SW480 (cell line): ENCODE measurements at regions not wholly inside any gene's neighbourhood (a gene's known extent, or its start where the extent isn't known, plus 50 kb on each side); places are given as distances from the start of the nearest gene placed in this dataset.
"Not testable (repeated sequence)": the region's sequence is repeated elsewhere in the genome, so short reads cannot be mapped to it uniquely, and the experiment has no call there.

Experiments used
- DNase-seq: peaks from one replicate; pipeline ENCODE4 v3.0.0-alpha.2; 2016; ENCODE audit warnings: low spot score

DNA sequence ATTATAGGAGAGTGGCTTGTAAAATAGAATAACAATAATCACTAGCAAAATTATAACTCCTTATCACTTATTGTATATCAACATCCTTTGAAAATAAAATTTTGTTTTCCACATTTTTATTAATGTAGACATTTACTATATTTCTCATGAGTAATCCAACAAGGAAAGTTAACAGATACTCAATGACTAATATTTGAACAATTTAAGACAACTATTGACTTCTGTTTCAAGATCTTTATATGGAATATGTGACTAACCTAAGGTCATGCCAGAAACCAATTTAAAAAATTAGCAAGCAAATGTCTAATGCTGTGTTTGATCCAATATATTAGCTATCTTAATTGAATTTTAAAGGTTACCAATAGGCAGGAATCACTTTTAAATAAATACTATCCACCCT lies 638.5 kb upstream of the FLRT2 start:
- DNase-seq: no peak

DNA sequence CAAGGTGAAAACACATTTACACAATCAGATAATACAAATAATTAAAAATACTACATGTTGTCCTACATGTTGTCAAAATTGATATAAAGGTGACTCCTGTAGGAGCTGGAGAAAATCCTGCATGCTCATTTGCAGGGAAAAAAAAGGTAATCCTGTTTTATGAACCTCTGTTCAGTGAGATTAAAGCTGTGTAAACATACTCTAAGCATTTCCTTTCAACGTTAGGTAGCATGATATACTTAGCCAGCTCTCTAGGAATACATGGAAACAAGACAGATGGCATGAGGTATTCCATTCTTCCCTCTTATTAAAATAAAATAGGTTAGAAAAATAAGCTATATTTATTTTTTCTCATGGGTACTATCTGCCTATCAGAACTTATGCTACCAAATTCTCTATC lies 635.7 kb upstream of the FLRT2 start:
- DNase-seq: no peak

DNA sequence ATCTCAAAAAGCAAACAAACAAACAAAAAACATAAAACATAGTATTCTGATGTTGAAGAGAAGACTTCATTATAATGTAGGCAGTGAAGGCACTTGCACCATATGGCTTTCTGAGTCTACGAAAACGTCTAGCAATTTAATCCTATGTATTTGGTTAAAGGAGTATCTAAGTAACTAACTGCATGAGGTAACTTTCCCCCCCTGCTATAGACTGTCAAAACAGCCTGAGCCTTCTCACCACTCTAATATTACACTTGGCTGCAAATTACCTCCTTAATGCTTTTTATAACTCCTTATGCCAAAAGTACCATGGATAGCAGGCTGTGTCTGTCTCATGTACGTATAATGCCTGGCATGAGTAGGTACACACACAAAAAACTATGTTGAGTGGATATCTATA lies 607.6 kb upstream of the FLRT2 start:
- DNase-seq: no peak

DNA sequence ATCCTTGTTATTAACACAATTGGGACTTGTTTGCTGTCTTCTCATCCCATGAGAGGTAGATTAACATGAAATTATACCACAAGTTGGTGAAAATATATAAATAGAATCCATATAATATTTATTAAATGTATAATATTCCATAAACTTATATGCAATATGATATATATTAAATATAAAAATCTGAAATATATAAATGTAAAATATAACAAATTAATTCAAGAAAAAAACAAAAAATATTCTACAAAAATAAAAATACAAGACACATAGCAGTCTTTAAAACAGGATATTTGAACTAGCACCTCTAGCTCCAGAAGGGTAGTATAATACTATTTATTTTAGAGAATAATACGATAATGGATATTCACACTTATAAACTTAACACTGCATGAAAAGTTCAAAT lies 603.3 kb upstream of the FLRT2 start:
- no peak for DNase-seq

DNA sequence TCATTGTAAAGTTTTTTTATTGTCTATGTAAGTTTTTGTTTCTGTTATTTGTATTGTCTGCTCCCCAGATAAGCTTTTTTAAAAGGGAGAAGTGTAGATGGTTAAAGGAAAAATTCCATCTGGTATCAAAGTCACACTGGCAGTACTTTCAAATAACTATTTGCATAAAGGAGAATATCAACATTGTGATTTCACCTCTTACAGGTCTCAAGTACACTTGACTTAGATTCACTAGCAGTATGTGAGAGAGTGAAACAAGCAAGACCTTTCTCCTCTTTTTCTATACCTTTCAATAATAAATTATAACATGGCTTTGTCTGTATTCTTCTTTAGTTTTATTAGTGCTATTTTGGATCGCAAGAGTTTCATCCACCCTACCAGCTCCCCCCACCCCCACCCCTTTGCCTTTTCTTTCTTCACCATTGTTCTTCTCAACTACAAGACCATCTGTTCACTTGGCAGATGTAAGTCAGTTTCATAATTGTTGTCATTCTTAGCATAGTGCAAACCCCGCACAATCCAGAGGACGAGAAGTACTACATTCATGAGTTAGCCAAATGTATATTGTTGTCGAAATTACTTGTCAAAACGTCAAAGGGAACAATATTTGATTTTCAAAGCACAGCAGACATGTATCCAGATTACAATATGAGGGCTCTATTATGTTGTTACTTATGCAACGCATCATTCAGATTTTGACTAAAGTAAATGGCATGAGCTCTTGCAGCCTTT lies 602.7 kb upstream of the FLRT2 start:
- no peak for DNase-seq

DNA sequence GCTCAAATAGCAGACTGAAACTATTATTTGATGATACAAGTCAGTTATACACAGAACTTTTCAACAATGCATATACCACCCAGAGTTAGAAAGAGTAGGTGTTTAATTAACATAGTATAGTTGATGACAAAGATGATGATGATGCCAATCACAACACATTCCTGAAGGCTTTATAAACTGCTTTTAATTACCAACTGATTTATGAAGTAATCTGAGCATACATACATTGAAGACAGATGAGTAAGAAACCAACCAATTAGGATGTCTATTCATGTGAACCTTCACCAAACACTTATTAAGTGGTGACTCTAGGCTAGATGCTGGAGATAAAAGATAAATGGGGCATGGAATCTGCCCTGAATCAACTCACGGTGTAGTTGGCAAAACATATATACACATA lies 600.9 kb upstream of the FLRT2 start:
- DNase-seq: no peak

DNA sequence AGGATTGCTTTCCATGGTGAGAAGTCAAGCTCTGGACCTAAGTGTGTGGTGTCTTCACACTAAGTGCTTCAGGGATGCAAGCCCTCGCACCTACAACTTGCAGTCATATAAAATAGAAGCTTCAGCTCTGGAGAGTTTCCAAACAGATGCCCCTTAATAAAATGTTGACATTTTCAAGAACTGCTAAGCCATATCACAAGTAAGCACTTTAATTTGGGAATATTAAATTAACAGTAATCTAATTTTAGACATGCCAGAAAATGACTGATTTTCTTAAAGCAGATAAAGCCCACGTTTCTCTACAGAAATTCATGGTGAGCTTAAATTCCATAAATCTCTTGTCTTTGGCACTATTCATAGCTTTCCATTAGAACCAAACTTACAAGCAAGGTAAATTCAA lies 600.1 kb upstream of the FLRT2 start:
- no peak for DNase-seq

DNA sequence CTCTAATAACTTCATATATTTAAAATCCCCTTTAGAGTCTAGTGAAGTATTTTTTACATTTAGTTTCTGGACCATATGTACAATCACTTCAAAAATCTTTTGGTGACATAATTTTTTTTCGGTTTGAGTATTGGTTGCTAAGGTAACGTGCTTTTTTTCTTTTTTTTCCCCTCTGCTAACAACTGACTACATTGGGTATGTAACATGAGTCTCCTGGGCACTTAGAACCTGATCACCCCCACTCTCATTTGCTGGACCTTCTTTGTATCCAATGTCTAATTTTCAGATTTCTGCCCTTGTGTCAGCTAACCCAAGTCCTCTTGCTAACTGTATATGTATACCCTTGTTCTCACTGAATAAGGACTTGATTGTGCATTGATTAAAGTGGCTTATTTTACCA lies 592.9 kb upstream of the FLRT2 start:
- DNase-seq: no peak

DNA sequence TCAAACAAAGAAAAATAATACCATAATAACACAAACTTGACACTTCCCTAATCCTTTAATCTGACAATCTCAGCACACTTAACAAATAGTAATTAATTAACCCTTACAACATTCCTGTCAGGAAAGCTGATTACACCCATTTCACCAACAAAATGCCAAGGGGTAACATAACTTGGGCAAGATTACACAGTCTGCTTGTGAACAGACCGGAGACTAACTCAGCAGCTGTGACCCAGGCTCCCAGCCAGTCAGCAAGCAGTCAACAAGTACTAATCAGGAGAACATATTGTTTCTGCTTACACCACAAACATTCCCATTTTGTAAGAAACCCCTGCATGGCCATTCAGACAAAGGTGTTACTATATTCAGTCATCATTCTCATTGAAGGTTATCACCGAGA lies 592.5 kb upstream of the FLRT2 start:
- DNase-seq: no peak

DNA sequence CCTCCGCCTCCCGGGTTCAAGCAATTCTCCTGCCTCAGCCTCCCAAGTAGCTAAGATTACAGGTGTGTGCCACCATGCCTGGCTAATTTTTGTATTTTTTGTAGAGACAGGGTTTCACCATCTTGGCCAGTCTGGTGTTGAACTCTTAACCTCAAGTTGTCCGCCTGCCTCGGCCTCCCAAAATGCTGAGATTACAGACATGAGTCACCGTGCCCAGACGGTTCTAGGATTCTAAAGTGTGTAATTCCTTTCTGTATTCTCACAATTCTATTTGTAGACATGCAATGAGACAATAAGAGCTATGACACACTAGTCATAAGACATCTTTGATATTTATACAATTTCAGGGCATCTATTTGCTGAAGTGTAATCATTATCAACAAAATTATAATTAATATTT lies 585.0 kb upstream of the FLRT2 start:
- not testable (repeated sequence) for DNase-seq

DNA sequence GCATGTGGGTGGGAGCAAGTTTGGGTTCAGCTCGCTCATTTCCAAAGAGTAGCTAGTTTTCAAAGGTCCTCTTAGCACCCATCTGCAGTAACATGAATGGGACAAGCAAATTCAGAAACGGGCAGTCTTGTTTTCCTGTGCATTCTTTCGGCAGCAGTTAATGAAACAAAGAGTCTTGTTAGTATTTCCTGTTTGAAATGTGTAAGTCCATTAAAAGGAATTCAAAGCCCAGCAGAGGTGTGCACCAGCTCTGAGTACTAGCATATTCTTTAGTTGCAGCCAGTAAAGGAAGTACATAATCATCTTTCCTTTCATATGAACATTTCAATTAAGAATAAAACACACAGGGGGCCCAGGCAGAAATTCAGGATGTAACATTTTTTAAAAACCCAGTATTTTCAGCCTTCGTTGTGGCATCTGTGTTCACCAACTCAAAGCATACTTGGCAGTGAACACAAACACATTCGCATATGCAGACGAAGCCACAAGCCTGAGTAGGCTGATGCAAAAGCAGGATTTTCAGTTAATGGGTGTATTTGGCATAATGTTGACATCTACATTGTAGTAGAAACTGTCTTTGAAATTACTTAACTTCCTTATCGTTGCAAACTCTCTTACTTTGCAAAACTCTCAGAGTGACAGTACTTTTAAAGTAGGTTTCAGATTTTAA lies 570.0 kb upstream of the FLRT2 start:
- DNase-seq: no peak

DNA sequence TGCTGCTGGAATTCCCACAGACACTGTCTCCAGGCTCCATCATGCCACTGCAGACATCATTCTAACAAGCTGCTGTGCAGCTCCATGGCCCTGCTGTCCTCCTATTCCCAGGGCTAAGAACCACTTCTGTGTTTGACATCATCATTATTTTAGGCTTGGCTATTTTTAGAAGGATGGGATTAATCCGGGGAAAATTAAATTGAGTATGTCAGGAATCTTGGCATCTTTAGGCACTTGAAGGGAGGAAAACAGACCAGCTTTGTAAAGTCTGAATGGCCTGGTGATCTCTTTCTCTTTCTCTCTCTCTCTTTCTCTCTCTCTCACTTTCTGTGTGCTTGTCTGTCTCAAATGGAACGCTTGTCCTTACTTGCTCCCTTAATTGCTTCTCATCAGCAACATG lies 568.3 kb upstream of the FLRT2 start:
- no peak for DNase-seq

DNA sequence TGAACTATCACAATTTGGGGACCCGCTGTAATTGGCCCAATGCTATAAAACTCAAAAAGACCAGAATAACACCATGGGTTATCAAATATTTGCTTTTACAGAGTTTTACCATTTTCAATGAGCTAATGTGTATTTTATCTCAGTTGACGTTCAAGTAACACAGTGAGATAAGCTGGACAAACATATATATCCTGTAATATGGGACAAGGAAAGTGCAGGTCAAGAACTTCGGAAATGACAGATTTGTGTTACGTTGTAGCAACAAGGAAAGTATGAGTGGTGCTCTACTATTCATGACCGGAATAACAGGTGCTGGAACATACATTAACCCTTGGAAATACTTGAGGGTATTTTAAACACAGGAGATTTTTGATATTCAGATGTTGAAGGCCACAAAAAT lies 566.4 kb upstream of the FLRT2 start:
- no peak for DNase-seq

DNA sequence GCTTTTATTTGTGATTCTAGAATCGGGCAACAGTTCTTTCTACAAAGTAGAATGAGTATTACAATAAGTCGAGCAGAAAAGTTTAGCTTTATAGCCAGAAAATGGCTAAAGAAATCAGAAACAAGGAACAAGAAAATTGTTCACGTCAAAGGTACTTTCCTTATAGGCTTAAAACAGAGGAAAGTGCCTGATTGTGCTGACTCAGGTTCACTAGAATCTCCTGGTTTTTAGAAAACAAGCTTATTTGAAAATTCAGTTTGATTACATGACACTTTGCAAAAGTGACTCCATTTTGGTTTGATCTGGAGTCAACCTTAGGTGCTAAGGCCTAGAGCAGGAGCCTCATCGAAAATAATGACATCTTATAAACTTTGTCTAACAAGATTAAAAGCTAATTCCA lies 564.7 kb upstream of the FLRT2 start:
- DNase-seq: no peak

DNA sequence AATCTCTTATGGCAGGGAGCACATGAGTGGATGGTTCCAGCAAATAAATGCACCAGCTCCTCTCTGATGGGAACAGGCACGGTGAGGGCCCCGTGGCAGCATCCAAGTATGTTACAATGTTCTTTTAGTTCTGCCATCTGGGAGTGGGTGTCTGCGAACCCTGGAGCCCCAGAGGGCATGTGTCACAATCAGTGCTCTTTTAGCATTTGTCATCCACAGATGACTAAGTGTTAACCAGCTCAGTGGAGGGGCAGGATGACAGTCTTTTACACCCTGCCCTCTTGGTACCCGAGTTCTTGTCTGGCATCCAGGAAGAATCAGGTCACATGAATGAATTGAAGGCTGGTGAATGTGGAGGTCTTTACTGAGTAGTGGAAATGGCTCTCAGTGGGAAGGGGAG lies 560.4 kb upstream of the FLRT2 start:
- DNase-seq: no peak

DNA sequence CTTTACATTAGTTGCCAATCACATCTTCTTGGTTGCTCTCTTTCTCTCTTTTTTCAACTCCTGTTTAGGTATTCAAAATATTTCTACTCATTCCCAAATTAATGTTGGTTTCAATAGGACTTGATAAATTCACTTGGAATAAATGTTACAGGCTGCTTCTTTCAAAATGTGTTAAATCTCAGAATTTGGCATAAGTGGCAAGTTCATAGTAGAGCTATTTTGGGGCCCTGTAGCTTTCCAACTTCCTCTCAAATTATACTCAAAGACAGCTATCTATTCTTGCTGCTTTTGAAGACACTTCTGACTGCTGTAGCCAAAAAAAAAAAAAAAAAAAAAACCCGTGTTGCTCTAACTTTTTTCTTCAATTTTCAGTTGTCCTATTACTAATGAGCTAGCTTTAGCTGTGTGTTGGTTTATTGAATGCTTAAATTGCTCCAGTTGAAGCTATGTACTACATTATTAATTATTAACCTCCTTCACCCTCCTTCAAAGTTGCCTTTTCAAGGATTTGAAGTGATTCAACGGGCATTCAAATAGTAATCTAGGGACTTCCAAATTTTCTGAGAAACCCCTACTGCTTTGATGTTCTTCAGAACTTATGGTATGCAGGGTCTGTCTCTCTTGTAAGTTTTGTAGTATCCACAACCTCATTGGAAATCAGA lies 554.6 kb upstream of the FLRT2 start:
- no peak for DNase-seq

DNA sequence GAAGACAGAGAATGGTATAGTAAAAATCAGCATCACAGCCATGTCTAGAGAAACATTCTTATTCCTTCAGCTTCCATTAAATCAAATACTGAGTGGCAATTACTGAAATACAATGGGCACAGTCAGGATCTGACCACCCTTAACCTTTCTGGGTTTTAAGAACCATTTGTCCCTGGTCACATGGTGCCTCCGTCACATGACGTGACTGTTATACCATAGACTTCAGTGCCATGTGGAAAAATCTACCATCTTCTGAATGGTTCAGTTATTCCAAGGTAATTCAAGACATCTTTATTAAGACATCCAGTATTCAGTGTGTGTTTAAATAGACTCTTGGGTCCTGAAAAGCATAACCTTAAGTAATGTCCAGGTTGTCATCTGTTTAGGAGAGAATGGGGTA lies 553.1 kb upstream of the FLRT2 start:
- DNase-seq: no peak

DNA sequence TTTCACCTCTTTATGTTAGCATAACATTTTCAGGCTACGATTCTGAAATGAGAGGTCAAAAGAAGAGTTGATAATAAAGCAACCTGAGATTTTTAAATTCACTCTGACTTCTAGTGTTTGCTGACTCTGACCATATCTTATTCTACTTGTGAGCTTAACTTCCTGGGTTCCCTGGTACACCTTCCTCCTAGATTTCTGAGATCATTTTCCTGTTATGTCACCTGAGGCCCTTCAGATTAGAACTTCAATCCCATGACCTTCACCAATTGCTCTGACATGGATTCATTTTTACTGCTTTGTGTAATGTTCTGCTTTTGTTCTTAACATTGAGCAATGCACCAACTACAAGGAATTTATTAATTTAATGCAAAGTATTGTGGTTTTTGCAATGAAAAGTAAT lies 542.9 kb upstream of the FLRT2 start:
- DNase-seq: no peak

DNA sequence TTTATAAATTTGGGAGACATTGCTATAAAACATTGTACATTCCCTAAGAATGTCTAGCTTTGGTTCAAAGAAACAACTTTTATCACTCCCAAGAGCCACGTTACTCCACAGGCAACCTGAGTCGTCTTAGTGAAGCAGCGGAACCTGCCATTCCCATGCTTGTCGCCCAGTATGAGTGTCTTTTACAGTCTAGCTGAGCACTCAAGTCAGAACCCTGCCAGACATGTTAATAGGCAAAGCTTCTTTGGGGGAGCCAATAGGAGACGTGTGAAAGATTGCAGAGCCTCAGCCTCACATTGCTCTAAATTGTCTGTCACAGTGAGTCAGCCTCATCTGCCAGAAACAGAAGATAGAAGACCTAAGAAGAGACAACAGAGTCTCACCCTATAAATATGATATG lies 541.6 kb upstream of the FLRT2 start:
- DNase-seq: no peak

DNA sequence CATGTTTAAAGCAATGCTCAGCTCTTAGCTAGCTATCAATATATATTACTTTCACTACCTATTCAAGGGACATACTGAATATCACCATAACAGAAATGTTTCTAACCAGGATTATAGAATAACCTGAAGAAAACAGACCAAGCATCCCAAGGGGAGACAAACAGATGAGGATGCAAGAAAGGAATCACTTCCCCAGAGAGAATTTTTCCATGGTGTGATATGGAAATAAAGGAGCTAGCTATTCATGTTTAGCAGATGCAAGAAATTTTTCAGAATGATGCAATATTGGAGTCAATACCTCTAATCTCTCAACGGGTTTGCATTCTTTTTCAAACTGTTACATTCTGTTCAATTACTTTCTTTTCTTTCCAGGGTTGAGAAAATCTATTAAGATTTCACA lies 538.9 kb upstream of the FLRT2 start:
- DNase-seq: no peak

DNA sequence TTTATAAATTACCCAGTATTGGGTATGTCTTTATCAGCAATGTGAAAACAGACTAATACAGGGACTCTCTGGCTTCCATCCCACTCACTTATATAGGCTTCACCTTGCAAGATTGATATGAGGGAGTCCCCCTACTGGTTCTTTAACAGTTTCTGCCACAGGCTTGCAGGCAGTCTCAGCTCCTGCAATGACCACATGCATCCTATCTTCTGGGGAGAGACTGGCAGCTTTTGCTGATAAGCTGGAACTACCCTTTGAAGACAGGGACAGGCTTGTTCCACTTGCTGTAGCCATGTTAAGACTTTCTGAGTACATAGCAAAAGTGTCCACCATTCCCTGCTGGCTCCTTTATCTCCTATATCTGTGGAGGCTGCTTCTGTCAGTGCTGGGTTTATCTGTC lies 531.7 kb upstream of the FLRT2 start:
- DNase-seq: no peak

DNA sequence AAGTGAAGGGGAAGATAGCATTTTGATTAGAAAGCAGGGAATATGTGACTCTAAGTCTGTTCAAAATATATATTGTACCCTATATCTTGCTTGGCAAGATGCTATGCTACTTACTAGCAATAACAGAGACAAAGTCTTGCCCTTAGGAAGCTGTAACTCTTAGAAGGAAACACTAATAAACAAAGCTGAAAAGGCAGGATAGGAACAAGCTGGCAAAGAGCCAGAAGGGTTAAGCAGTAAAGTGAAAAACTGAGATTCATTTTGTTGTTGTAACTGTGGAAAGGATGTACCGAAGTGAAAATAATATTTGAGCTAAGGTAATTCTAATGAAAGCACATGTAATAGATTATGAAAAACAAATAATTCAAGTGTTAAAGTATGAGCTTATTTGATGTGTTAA lies 527.1 kb upstream of the FLRT2 start:
- DNase-seq: no peak

DNA sequence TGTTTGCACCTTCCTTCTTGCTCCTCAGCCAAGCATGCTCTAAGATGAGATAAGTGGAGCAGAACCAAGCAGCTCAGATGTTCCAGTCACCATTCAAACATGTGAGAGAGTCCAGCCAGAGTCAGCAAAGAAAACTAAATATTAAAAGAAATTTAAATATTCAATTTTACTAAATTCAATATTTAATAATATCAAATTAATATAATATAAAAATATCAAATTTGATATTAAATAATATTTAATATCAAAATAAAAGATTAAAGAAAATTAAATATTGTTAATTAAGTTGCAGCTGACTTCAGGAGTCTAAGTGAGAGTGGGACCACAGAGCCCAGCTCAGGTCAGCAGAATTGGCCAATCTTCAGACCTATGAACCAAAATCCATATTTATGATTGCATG lies 526.1 kb upstream of the FLRT2 start:
- no peak for DNase-seq

DNA sequence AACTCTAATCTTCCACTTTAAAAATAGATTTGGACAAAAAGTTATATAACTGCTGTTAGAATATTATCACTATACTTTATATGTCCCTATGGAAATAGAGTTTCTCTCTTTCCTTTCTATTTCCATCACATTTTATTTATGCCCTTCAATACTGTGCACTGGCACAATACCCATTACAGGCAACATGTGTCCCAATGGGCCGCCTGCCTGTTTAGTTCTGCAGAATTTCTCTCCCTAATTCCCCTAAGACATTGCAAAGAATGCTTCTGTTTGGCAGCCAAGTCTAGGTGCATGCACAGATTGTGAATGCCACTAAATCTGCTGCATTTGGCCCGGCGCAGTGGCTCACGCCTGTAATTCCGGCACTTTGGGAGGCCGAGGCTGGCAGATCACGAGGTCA lies 520.4 kb upstream of the FLRT2 start:
- no peak for DNase-seq
